MCF 10A (cell line): ENCODE measurements at regions not wholly inside any gene's neighbourhood (a gene's known extent, or its start where the extent isn't known, plus 50 kb on each side); places are given as distances from the start of the nearest gene placed in this dataset.

Source experiments
- BruUV-seq: library from RNA; stranded (reverse); fragments of 400-500 nt; replicated peaks from 2 replicates; lab custom pipeline; 2021; lab: Mats Ljungman, UMichigan
- CTCF ChIA-PET: fragments of 300-600 bp; sonication (Branson Sonifier 250); formaldehyde crosslinking; extraction: SDS; loops from one replicate; lab custom pipeline; 2021; ENCODE audit warnings: antibody characterized with exemption, inconsistent platforms; lab: Yijun Ruan, JAX
- POLR2A ChIA-PET: fragments of 300-600, 350-650 bp; sonication (Branson Sonifier 250); formaldehyde crosslinking; extraction: SDS; loops from one replicate; lab custom pipeline; 2020; ENCODE audit warnings: antibody characterized with exemption, inconsistent platforms; lab: Yijun Ruan, JAX
- DNase-seq: peaks from one replicate; pipeline ENCODE4 v3.0.0-alpha.2; 2018; ENCODE audit not compliant: unreplicated experiment
- H3K27ac Mint-ChIP-seq: one replicate; pipeline ENCODE4 v1.8.0; 2022; ENCODE audit warnings: mild to moderate bottlenecking, low read depth, mixed read lengths; ENCODE audit not compliant: unreplicated experiment
- H3K27me3 Mint-ChIP-seq: one replicate; pipeline ENCODE4 v1.8.0; 2022; ENCODE audit warnings: mixed read lengths; ENCODE audit not compliant: insufficient read depth, unreplicated experiment
- H3K36me3 Mint-ChIP-seq: one replicate; pipeline ENCODE4 v1.8.0; 2022; ENCODE audit warnings: mild to moderate bottlenecking, moderate library complexity, mixed read lengths; ENCODE audit not compliant: insufficient read depth, unreplicated experiment
- H3K4me1 Mint-ChIP-seq: one replicate; pipeline ENCODE4 v1.8.0; 2022; ENCODE audit warnings: mixed read lengths; ENCODE audit not compliant: insufficient read depth, unreplicated experiment
- H3K4me3 Mint-ChIP-seq: one replicate; pipeline ENCODE4 v1.8.0; 2022; ENCODE audit warnings: mild to moderate bottlenecking, moderate library complexity, mixed read lengths; ENCODE audit not compliant: unreplicated experiment
- H3K9me3 Mint-ChIP-seq: one replicate; pipeline ENCODE4 v1.8.0; 2022; ENCODE audit warnings: mixed read lengths; ENCODE audit not compliant: unreplicated experiment
- intact Hi-C: fragments of 100-400 bp; cut with micrococcal nuclease; formaldehyde crosslinking; loops from 2 replicates; pipeline ENCODE4 v1.14.1; 2022
- TF ChIP-seq, protein P1 (sequence below): fragments of 200-600 bp; IDR thresholded peaks from one replicate; pipeline ENCODE4 v1.8.0; 2022; ENCODE audit warnings: antibody characterized with exemption, mild to moderate bottlenecking; ENCODE audit not compliant: unreplicated experiment

DNA sequence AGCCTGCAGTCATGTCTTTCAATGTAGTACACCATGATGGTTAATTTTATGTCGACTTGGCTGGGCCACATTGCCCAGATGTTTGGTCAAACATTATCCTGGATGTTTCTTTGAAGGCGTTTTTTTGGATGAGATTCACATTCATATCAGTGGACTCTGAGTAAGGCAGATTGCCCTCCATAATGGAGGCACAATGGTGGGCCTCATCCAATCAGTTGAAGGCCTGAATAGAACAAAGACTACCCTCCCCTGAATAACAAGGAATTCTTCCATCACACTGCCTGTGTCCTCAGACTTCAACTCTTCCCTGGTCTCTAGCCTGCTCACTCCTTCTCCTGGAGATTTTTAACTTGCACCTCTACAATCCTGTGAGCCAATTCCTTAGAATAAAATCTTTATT is 83.8 kb upstream of the CHL1 start:
- ChIA-PET CTCF (no interaction called here), POLR2A (no interaction called here)
- no TSS peak for BruUV-seq
- H3K27me3 Mint-ChIP-seq = no peaks in the 10 kb centered on the region
- H3K9me3 Mint-ChIP-seq = no peaks in the 10 kb centered on the region
- H3K4me1 Mint-ChIP-seq = no peaks in the 10 kb centered on the region
- H3K36me3 Mint-ChIP-seq = no peaks in the 10 kb centered on the region
- no peak overlapping the region for H3K4me3 Mint-ChIP-seq
- DNase-seq = no peak
- TF ChIP-seq, protein P1, sequence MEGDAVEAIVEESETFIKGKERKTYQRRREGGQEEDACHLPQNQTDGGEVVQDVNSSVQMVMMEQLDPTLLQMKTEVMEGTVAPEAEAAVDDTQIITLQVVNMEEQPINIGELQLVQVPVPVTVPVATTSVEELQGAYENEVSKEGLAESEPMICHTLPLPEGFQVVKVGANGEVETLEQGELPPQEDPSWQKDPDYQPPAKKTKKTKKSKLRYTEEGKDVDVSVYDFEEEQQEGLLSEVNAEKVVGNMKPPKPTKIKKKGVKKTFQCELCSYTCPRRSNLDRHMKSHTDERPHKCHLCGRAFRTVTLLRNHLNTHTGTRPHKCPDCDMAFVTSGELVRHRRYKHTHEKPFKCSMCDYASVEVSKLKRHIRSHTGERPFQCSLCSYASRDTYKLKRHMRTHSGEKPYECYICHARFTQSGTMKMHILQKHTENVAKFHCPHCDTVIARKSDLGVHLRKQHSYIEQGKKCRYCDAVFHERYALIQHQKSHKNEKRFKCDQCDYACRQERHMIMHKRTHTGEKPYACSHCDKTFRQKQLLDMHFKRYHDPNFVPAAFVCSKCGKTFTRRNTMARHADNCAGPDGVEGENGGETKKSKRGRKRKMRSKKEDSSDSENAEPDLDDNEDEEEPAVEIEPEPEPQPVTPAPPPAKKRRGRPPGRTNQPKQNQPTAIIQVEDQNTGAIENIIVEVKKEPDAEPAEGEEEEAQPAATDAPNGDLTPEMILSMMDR = no peak
- peak overlapping the region; percentile 49 for H3K27ac Mint-ChIP-seq
- intact Hi-C loops = no loop called here

- no peaks in the 10 kb centered on the region for H3K36me3 Mint-ChIP-seq
- H3K27me3 Mint-ChIP-seq = no peaks in the 10 kb centered on the region
- TF ChIP-seq, protein P1 = no peak
- POLR2A ChIA-PET = no interaction called here
- CTCF ChIA-PET = no interaction called here
- H3K27ac Mint-ChIP-seq = no peak overlapping the region
- no peaks in the 10 kb centered on the region for H3K9me3 Mint-ChIP-seq
- BruUV-seq = no TSS peak
- no peak for DNase-seq
- intact Hi-C loops = no loop called here
- H3K4me1 Mint-ChIP-seq = no peaks in the 10 kb centered on the region
- no peak overlapping the region for H3K4me3 Mint-ChIP-seq
Observed at GRCh38 chr3:118666-119065, 77.9 kb upstream of the CHL1 start.

DNA sequence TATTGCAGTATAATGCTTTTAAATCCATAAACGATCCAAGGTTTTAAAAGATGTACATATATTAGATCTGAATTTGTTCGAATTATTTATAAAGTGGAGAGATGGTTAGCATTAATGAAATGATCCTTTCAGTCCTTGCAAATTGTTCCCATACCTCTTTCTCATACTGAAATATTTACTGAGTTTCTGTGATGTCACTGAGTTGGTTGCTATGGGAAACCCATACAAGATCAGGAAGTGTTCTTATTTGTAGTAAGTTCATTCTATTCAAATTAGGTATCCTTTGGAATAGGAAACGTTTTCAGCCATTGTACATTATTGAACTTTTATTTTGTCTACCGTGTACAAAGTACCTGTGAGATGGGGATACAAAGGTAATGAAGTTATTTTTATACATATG is 73.2 kb upstream of the CHL1 start:
- no peak for DNase-seq
- POLR2A ChIA-PET = no interaction called here
- H3K27me3 Mint-ChIP-seq = no peaks in the 10 kb centered on the region
- no peak overlapping the region for H3K4me3 Mint-ChIP-seq
- TF ChIP-seq, protein P1 = no peak
- H3K9me3 Mint-ChIP-seq = peaks cover 7% of the 10 kb centered on the region
- BruUV-seq = no TSS peak
- CTCF ChIA-PET = no interaction called here
- H3K4me1 Mint-ChIP-seq = no peaks in the 10 kb centered on the region
- H3K36me3 Mint-ChIP-seq = no peaks in the 10 kb centered on the region
- intact Hi-C loops = no loop called here
- H3K27ac Mint-ChIP-seq = no peak overlapping the region

- no peak overlapping the region for H3K4me3 Mint-ChIP-seq
Observed at GRCh38 chr3:124557-125179, 71.9 kb upstream of the CHL1 start.

More at GRCh38 chr3:124557-125179, 71.9 kb upstream of the CHL1 start:
- no peak for DNase-seq
- intact Hi-C loops = no loop called here
- no TSS peak for BruUV-seq
- H3K9me3 Mint-ChIP-seq = peaks cover 7% of the 10 kb centered on the region
- TF ChIP-seq, protein P1 = no peak
- ChIA-PET CTCF (interaction anchor here (0.7 to 1.2 kb wide), 3 partner anchors 56 to 249 kb away, joined by 3 read pairs; no protein-coding TSS in a partner anchor), POLR2A (interaction anchor here (0.7 kb wide), 1 partner anchor 64 kb away, joined by 3 read pairs; no protein-coding TSS in a partner anchor)
- H3K27ac Mint-ChIP-seq = no peak overlapping the region
- no peaks in the 10 kb centered on the region for H3K27me3 Mint-ChIP-seq
- no peaks in the 10 kb centered on the region for H3K36me3 Mint-ChIP-seq
- H3K4me1 Mint-ChIP-seq = no peaks in the 10 kb centered on the region
